B cell (primary cell): ENCODE measurements at regions not wholly inside any gene's neighbourhood (a gene's known extent, or its start where the extent isn't known, plus 50 kb on each side); places are given as distances from the start of the nearest gene placed in this dataset.

ENCODE experiments used
- ATAC-seq: fragments of 200-7000 bp; cut with Tn5 transposase; one replicate; pipeline ENCODE4 v1.10.0; 2021; ENCODE audit warnings: low read depth, mild to moderate bottlenecking, moderate number of reproducible peaks, moderate library complexity
- CTCF ChIA-PET: fragments of 350-600 bp; sonication (Branson Sonifier 250); formaldehyde crosslinking; loops from one replicate; lab custom pipeline; 2021; ENCODE audit warnings: antibody characterized with exemption, inconsistent platforms; lab: Charles Lee
- POLR2A ChIA-PET: fragments of 350-600 bp; sonication (Branson Sonifier 250); formaldehyde crosslinking; loops from one replicate; lab custom pipeline; 2021; ENCODE audit warnings: antibody characterized with exemption; lab: Charles Lee
- DNase-seq: peaks from one replicate; pipeline ENCODE4 v3.0.0; 2013
- H2AFZ ChIP-seq: 2 replicates; pipeline ENCODE4 v1.6.1; 2012; ENCODE audit warnings: mild to moderate bottlenecking, low read depth, low read length; ENCODE audit not compliant: insufficient read depth, poor library complexity, severe bottlenecking
- H3K27ac ChIP-seq, 2 donors: 1 replicate in 1 of 2; 2 replicates in 1 of 2; pipeline ENCODE4 v1.5.1; 2012 to 2013; ENCODE audit warnings: low read length in 2 of 2, mild to moderate bottlenecking in 2 of 2, moderate library complexity in 1 of 2
- H3K27me3 ChIP-seq, 4 experiments: fragments of 200-600 bp in 1 of 4; sonication (generic) in 1 of 4; replicated peaks in 1 of 4; 1 replicate in 2 of 4; 2 replicates in 2 of 4; pipeline versions ENCODE4 v1.6.1 to v1.7.0; 2013 to 2016; ENCODE audit warnings: low read length in 3 of 4, mild to moderate bottlenecking in 2 of 4, mixed read lengths in 1 of 4, moderate library complexity in 1 of 4; ENCODE audit not compliant: insufficient read depth in 4 of 4, control insufficient read depth in 3 of 4; ENCODE audit errors: control extremely low read depth in 1 of 4
- H3K36me3 ChIP-seq, 2 experiments: replicated peaks in 1 of 2; 1 replicate in 1 of 2; 2 replicates in 1 of 2; pipeline versions ENCODE4 v1.6.1 to v1.7.1; 2013; ENCODE audit warnings: low read length in 1 of 2; ENCODE audit not compliant: insufficient read depth in 2 of 2, control insufficient read depth in 1 of 2; ENCODE audit errors: control extremely low read depth in 1 of 2, extremely low read depth in 1 of 2
- H3K4me1 ChIP-seq, 2 donors: fragments of 200-600 bp in 1 of 2; sonication (generic) in 1 of 2; 1 replicate in 1 of 2; 2 replicates in 1 of 2; pipeline versions ENCODE4 v1.5.1 to v1.6.1; 2013 to 2017; ENCODE audit warnings: low read length in 2 of 2; ENCODE audit not compliant: control insufficient read depth in 2 of 2, insufficient read depth in 2 of 2
- H3K4me2 ChIP-seq: replicated peaks from 2 replicates; pipeline ENCODE3; 2012; ENCODE audit warnings: mild to moderate bottlenecking, low read depth, low read length; ENCODE audit not compliant: poor library complexity, severe bottlenecking
- H3K4me3 ChIP-seq, 5 experiments: fragments of 200-600 bp in 1 of 5; sonication (generic) in 1 of 5; 1 replicate in 3 of 5; 2 replicates in 2 of 5; pipeline versions ENCODE4 v1.5.1 to v1.7.0; 2011 to 2016; ENCODE audit warnings: low read length in 4 of 5, mild to moderate bottlenecking in 4 of 5, low read depth in 2 of 5, control low read depth in 1 of 5, moderate library complexity in 1 of 5; ENCODE audit not compliant: insufficient read depth in 1 of 5; ENCODE audit errors: control extremely low read depth in 1 of 5, extremely low read depth in 1 of 5
- H3K79me2 ChIP-seq: fragments of 200-600 bp; sonication (generic); one replicate; pipeline ENCODE4 v1.6.0; 2016; ENCODE audit warnings: low read length; ENCODE audit not compliant: control insufficient read depth, insufficient read depth
- H3K9ac ChIP-seq: fragments of 200-600 bp; sonication (generic); 2 replicates; pipeline ENCODE4 v1.6.1; 2017; ENCODE audit warnings: mild to moderate bottlenecking, low read length, moderate library complexity
- H3K9me3 ChIP-seq, 3 donors: one replicate each; pipeline versions ENCODE4 v1.6.1 to v1.7.1; 2013; ENCODE audit warnings: low read length in 2 of 3; ENCODE audit not compliant: control insufficient read depth in 2 of 3, insufficient read depth in 1 of 3; ENCODE audit errors: control extremely low read depth in 1 of 3
- H4K20me1 ChIP-seq: 2 replicates; pipeline ENCODE4 v1.6.0; 2012; ENCODE audit warnings: mild to moderate bottlenecking, low read length; ENCODE audit not compliant: insufficient read depth, control insufficient read depth, poor library complexity, severe bottlenecking
- H3K27ac Mint-ChIP-seq: one replicate; pipeline ENCODE4 v1.8.0; 2021; ENCODE audit warnings: mixed read lengths
- H3K27me3 Mint-ChIP-seq: one replicate; pipeline ENCODE4 v1.8.0; 2021; ENCODE audit warnings: mixed read lengths
- H3K4me1 Mint-ChIP-seq: one replicate; pipeline ENCODE4 v1.8.0; 2021; ENCODE audit warnings: mixed read lengths
- H3K4me3 Mint-ChIP-seq: one replicate; pipeline ENCODE4 v1.8.0; 2021; ENCODE audit warnings: mixed read lengths
- H3K9me3 Mint-ChIP-seq: one replicate; pipeline ENCODE4 v1.8.0; 2022; ENCODE audit warnings: mixed read lengths; ENCODE audit not compliant: insufficient read depth
- EZH2 ChIP-seq: IDR thresholded peaks from 2 replicates; pipeline ENCODE4 v1.6.1; 2012; ENCODE audit warnings: borderline replicate concordance, low read depth, mild to moderate bottlenecking, moderate library complexity, low read length; ENCODE audit not compliant: insufficient read depth, poor library complexity, severe bottlenecking
- WGBS: methylation state at CpG from one replicate; pipeline ENCODE4 v1.1.5; 2013; ENCODE audit warnings: missing lambda C conversion rate; ENCODE audit not compliant: insufficient coverage; 5-methylcytosine and 5-hydroxymethylcytosine counted together
- intact Hi-C: fragments of 100-400 bp; cut with micrococcal nuclease; formaldehyde crosslinking; loops from one replicate; pipeline ENCODE4 v1.10.0; 2022
- TF ChIP-seq, protein P1 (sequence below): fragments of 200-600 bp; IDR thresholded peaks from one replicate; pipeline ENCODE4 v1.8.0; 2022; ENCODE audit warnings: antibody characterized with exemption, mild to moderate bottlenecking

DNA sequence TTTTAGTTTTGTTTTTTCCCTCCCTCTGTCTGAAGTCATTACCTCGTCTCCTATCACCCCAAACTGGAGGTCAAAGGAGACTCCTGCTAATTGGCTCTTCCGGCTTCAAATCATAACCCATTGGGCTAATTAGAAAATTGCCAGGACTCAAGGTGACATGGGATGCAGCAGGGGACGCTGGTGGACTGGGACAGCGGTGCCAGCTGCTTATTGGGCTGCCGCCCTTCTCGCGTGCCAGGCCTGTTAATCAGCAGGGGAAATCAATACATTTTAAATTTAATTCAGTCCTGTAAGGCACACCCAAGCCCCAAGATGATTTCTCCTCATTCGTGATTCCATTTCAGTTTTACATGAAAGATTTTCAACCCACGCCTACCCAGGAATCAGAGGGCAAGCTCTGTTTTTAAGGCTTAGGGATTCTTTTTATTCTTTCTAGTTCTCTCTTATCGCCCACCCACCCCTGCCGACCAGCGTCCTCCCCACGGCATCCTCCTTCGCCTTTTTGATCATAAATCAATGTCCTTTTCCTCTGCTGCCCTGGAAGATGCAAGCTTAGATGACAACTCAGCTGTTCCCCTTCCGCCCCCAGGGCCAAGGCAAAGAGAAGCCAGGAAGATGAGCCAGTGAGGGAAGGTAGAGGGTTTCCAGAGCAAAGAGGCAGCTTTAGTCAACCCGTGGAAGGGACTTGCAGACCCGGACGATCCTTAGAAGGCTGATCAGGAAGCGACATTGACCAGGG is 329.6 kb downstream of the UACA start:
- ATAC-seq = no peak
- TF ChIP-seq EZH2 = no peak
- TF ChIP-seq, protein P1, sequence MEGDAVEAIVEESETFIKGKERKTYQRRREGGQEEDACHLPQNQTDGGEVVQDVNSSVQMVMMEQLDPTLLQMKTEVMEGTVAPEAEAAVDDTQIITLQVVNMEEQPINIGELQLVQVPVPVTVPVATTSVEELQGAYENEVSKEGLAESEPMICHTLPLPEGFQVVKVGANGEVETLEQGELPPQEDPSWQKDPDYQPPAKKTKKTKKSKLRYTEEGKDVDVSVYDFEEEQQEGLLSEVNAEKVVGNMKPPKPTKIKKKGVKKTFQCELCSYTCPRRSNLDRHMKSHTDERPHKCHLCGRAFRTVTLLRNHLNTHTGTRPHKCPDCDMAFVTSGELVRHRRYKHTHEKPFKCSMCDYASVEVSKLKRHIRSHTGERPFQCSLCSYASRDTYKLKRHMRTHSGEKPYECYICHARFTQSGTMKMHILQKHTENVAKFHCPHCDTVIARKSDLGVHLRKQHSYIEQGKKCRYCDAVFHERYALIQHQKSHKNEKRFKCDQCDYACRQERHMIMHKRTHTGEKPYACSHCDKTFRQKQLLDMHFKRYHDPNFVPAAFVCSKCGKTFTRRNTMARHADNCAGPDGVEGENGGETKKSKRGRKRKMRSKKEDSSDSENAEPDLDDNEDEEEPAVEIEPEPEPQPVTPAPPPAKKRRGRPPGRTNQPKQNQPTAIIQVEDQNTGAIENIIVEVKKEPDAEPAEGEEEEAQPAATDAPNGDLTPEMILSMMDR = no peak

DNA sequence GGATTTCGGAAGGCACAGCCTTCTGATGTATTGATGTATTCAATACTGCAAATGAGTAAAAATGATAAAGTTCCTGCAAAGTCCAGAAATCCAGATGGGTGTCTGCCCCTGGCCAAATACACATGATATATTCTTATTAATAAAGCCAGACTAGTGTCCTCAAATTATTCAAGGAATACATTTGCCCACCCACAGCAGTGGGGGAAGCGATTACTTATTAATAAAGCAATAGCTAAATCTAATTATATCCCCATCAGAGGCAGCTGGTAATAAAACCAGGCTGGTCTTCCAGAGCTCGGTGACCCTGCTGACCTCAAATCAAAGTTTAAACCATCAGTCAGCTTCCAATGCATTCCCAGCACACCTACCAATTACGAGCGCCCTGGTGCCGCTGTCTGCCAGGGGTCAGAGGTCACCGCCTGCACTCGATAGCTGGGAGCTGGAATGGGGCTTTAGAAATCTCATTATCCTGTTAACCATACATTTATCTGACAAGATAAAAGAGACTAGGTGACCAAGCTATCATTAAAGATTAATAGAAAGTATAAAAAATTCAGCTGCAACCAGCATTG is 330.3 kb downstream of the UACA start:
- Histone ChIP-seq H3K9ac (no peak overlapping the region), H3K4me1 (peaks cover 26 to 33% of the 10 kb centered on the region in 2 donors), H3K36me3 (no peaks in the 10 kb centered on the region), H4K20me1 (no peaks in the 10 kb centered on the region), H2AFZ (no peak overlapping the region), H3K79me2 (no peaks in the 10 kb centered on the region), H3K9me3 (peaks cover 0 to 8% (median 4%) of the 10 kb centered on the region in 3 donors), H3K4me2 (no peak overlapping the region), H3K27me3 (no peaks in the 10 kb centered on the region), H3K4me3 (no peak overlapping the region), H3K27ac (no peak overlapping the region)
- WGBS = 100% methylated on average over 1 of the region's 8 CpGs
- DNase-seq = no peak
- CTCF ChIA-PET = interaction anchor here (0.7 kb wide), 1 partner anchor 34 kb away, joined by 4 read pairs; no protein-coding TSS in a partner anchor
- ATAC-seq = no peak
- peaks cover 32% of the 10 kb centered on the region for H3K4me1 Mint-ChIP-seq
- no peak overlapping the region for H3K4me3 Mint-ChIP-seq
- H3K27ac Mint-ChIP-seq = no peak overlapping the region
- intact Hi-C loops = no loop called here
- TF ChIP-seq, protein P1 = no peak
- TF ChIP-seq EZH2 = no peak
- no peaks in the 10 kb centered on the region for H3K27me3 Mint-ChIP-seq
- POLR2A ChIA-PET = no interaction called here
- H3K9me3 Mint-ChIP-seq = no peaks in the 10 kb centered on the region

More for the DNA sequence above, 329.6 kb downstream of the UACA start:
- ChIA-PET CTCF (interaction anchor here (0.7 kb wide), 2 partner anchors 33 to 570 kb away, joined by 3 to 4 read pairs; no protein-coding TSS in a partner anchor), POLR2A (interaction anchor here (0.7 kb wide), 1 partner anchor 59 kb away, joined by 6 read pairs; no protein-coding TSS in a partner anchor)
- peaks cover 30% of the 10 kb centered on the region for H3K4me1 Mint-ChIP-seq
- no peaks in the 10 kb centered on the region for H3K36me3 ChIP-seq
- no peak for DNase-seq
- no peaks in the 10 kb centered on the region for H3K27me3 Mint-ChIP-seq
- no peak overlapping the region for H3K27ac Mint-ChIP-seq
- H3K9me3 ChIP-seq = peaks cover 0 to 4% (median 4%) of the 10 kb centered on the region in 3 donors
- H3K9me3 Mint-ChIP-seq = no peaks in the 10 kb centered on the region
- intact Hi-C loops = no loop called here
- H3K4me3 ChIP-seq = no peak overlapping the region
- H4K20me1 ChIP-seq = no peaks in the 10 kb centered on the region
- 98% methylated on average over 12 of the region's 19 CpGs for WGBS
- no peaks in the 10 kb centered on the region for H3K27me3 ChIP-seq
- H3K79me2 ChIP-seq = no peaks in the 10 kb centered on the region
- no peak overlapping the region for H3K4me3 Mint-ChIP-seq
- H3K4me2 ChIP-seq = no peak overlapping the region
- H2AFZ ChIP-seq = no peak overlapping the region
- H3K27ac ChIP-seq = no peak overlapping the region
- peaks cover 26 to 32% of the 10 kb centered on the region in 2 donors for H3K4me1 ChIP-seq
- H3K9ac ChIP-seq = no peak overlapping the region
